Endothelial cell of umbilical vein (primary cell): ENCODE measurements at regions not wholly inside any gene's neighbourhood (a gene's known extent, or its start where the extent isn't known, plus 50 kb on each side); places are given as distances from the start of the nearest gene placed in this dataset.

Source experiments
- BruUV-seq: library from RNA; stranded (reverse); fragments of 400-500 nt; replicated peaks from 2 replicates; lab custom pipeline; 2021; lab: Mats Ljungman, UMichigan
- CTCF ChIA-PET: fragments of 300-600, 350-600 bp; sonication (Branson Sonifier 250); formaldehyde crosslinking; loops from one replicate; lab custom pipeline; 2021; ENCODE audit warnings: antibody characterized with exemption, inconsistent platforms; lab: Charles Lee
- POLR2A ChIA-PET: fragments of 300-600, 350-600 bp; sonication (Branson Sonifier 250); formaldehyde crosslinking; loops from one replicate; lab custom pipeline; 2021; ENCODE audit warnings: antibody characterized with exemption, inconsistent platforms; lab: Charles Lee
- DNase-seq: peaks from one replicate; pipeline ENCODE4 v3.0.0-alpha.2; 2011; ENCODE audit warnings: low read depth, low spot score
- FAIRE-seq: peaks from 2 replicates; lab custom pipeline; 2011; peaks lifted over from hg19 to GRCh38; lab: Jason Lieb, UNC
- H2AFZ ChIP-seq: 2 replicates; pipeline ENCODE4 v1.6.0; 2012; ENCODE audit warnings: low read depth, low read length, control low read depth, inconsistent platforms
- H3K27ac ChIP-seq: 2 replicates; pipeline ENCODE4 v1.5.1; 2011; ENCODE audit warnings: low read depth, mild to moderate bottlenecking, control low read depth, low read length, moderate library complexity; ENCODE audit not compliant: insufficient read depth
- H3K27me3 ChIP-seq, 2 experiments: 2 replicates each; pipeline versions ENCODE4 v1.6.0 to v1.6.1; 2011; ENCODE audit warnings: low read length in 2 of 2, mixed read lengths in 1 of 2; ENCODE audit not compliant: control insufficient read depth in 2 of 2, insufficient read depth in 2 of 2
- H3K36me3 ChIP-seq, 2 experiments: 2 replicates in 1 of 2; 3 replicates in 1 of 2; pipeline ENCODE4 v1.5.1; 2011; ENCODE audit warnings: low read length in 2 of 2, mild to moderate bottlenecking in 1 of 2, moderate library complexity in 1 of 2; ENCODE audit not compliant: control insufficient read depth in 2 of 2, insufficient read depth in 2 of 2; ENCODE audit errors: extremely low read depth in 1 of 2
- H3K4me1 ChIP-seq: 3 replicates; pipeline ENCODE4 v1.5.1; 2011; ENCODE audit warnings: mild to moderate bottlenecking, low read length; ENCODE audit not compliant: control insufficient read depth, insufficient read depth; ENCODE audit errors: extremely low read depth
- H3K4me2 ChIP-seq: 2 replicates; pipeline ENCODE4 v1.6.1; 2011; ENCODE audit warnings: low read length, control low read depth, mixed read lengths; ENCODE audit not compliant: insufficient read depth
- H3K4me3 ChIP-seq, 3 experiments: fragments of 200-600 bp in 1 of 3; sonication (generic), shearing (Covaris generic) in 1 of 3; replicated peaks in 1 of 3; 2 replicates each; pipeline ENCODE4 v1.5.1; 2011 to 2016; ENCODE audit warnings: control low read depth in 3 of 3, low read length in 3 of 3, mild to moderate bottlenecking in 2 of 3, inconsistent platforms in 1 of 3, low read depth in 1 of 3, moderate library complexity in 1 of 3; ENCODE audit not compliant: insufficient read depth in 1 of 3
- H3K79me2 ChIP-seq: 2 replicates; pipeline ENCODE4 v1.6.0; 2012; ENCODE audit warnings: low read length, inconsistent platforms; ENCODE audit not compliant: control insufficient read depth, insufficient read depth
- H3K9ac ChIP-seq: replicated peaks from 2 replicates; pipeline ENCODE3; 2011; ENCODE audit warnings: low read length, control low read depth; ENCODE audit not compliant: insufficient read depth; ENCODE audit errors: extremely low read depth
- H3K9me1 ChIP-seq: replicated peaks from 3 replicates; pipeline ENCODE4 v1.6.0; 2011; ENCODE audit warnings: mild to moderate bottlenecking, low read length; ENCODE audit not compliant: control insufficient read depth, insufficient read depth; ENCODE audit errors: extremely low read depth
- H3K9me3 ChIP-seq: replicated peaks from 2 replicates; pipeline ENCODE4 v1.5.1; 2012; ENCODE audit warnings: low read length, inconsistent platforms; ENCODE audit not compliant: control insufficient read depth, insufficient read depth
- H4K20me1 ChIP-seq: replicated peaks from 2 replicates; pipeline ENCODE3; 2011; ENCODE audit warnings: mild to moderate bottlenecking, low read length; ENCODE audit not compliant: control insufficient read depth, insufficient read depth; ENCODE audit errors: extremely low read depth
- CTCF ChIP-seq, 2 donors: IDR thresholded peaks; 1 replicate in 1 of 2; 2 replicates in 1 of 2; pipeline ENCODE4 v1.5.1; 2011; ENCODE audit warnings: low read length in 2 of 2, mild to moderate bottlenecking in 2 of 2, moderate library complexity in 2 of 2, control low read depth in 1 of 2, inconsistent platforms in 1 of 2, low read depth in 1 of 2; ENCODE audit not compliant: insufficient read depth in 1 of 2; ENCODE audit errors: extremely low read depth in 1 of 2
- EZH2 ChIP-seq: IDR thresholded peaks from 2 replicates; pipeline ENCODE4 v1.6.1; 2012; ENCODE audit warnings: borderline replicate concordance, low read depth, mild to moderate bottlenecking, moderate library complexity, low read length, inconsistent platforms; ENCODE audit not compliant: severe bottlenecking
- FOS ChIP-seq: IDR thresholded peaks from 2 replicates; pipeline ENCODE4 v1.6.1; 2011; ENCODE audit warnings: mild to moderate bottlenecking, low read length, moderate library complexity, borderline replicate concordance; ENCODE audit not compliant: insufficient read depth
- GATA2 ChIP-seq: IDR thresholded peaks from 2 replicates; pipeline ENCODE4 v1.7.0; 2011; ENCODE audit warnings: low read depth, mild to moderate bottlenecking, moderate library complexity, mixed read lengths, low read length; ENCODE audit not compliant: insufficient read length, insufficient read depth
- JUN ChIP-seq: IDR thresholded peaks from 2 replicates; pipeline ENCODE4 v1.6.1; 2011; ENCODE audit warnings: borderline replicate concordance, low read depth; ENCODE audit not compliant: insufficient read length, insufficient read depth
- MYC ChIP-seq: IDR thresholded peaks from one replicate; pipeline ENCODE4 v1.6.1; 2011; ENCODE audit warnings: mild to moderate bottlenecking, low read depth, low read length
- POLR2A ChIP-seq: IDR thresholded peaks from 2 replicates; pipeline ENCODE4 v1.6.1; 2012; ENCODE audit warnings: low read depth, mild to moderate bottlenecking, control low read depth, low read length
- POLR2AphosphoS5 ChIP-seq: IDR thresholded peaks from 2 replicates; pipeline ENCODE4 v1.6.1; 2012; ENCODE audit warnings: low read depth, mild to moderate bottlenecking, control low read depth, low read length, moderate library complexity; ENCODE audit not compliant: insufficient read depth
- dilution Hi-C: fragments of 300-500 bp; cut with MboI; formaldehyde crosslinking; loops from one replicate; pipeline ENCODE4 v1.15.0; 2019; ENCODE audit warnings: low sequenced_read_pairs; ENCODE audit not compliant: extremely low pct_ligation_motif_present
- intact Hi-C: fragments of 100-400 bp; cut with micrococcal nuclease; formaldehyde crosslinking; loops from one replicate; pipeline ENCODE4 v1.10.0; 2022
- TF ChIP-seq, protein P1 (sequence below): IDR thresholded peaks from 2 replicates; pipeline ENCODE4 v1.6.1; 2011; ENCODE audit not compliant: insufficient read depth, insufficient read length

DNA sequence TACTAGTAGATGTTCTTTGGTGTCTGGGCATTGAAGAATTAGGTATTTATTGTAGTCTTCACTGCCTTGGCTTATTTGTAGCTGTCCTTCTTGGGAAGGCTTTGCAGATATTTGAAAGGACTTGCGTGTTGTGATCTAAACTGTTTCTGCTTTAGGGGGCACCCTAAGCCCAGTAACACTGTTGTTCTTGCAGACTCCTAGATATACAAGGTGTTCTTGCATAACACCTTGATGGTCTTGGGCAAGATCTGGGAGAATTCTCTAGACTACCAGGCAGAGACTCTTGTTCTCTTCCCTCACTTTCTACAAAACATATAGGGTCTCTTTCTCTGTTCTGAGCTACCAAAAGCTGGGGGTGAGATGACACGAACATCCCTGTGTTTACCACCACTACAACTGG is 179.1 kb downstream of the FAM170A start:
- TF ChIP-seq POLR2AphosphoS5 (no peak), MYC (no peak), POLR2A (no peak), FOS (no peak), GATA2 (no peak)
- TF ChIP-seq, protein P1, sequence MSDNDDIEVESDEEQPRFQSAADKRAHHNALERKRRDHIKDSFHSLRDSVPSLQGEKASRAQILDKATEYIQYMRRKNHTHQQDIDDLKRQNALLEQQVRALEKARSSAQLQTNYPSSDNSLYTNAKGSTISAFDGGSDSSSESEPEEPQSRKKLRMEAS = no peak
- DNase-seq = no peak
- no peak overlapping the region for H3K27ac ChIP-seq
- peaks cover 4% of the 10 kb centered on the region for H3K9me3 ChIP-seq
- intact Hi-C loops = no loop called here
- H3K36me3 ChIP-seq = no peaks in the 10 kb centered on the region
- H2AFZ ChIP-seq = no peak overlapping the region
- BruUV-seq = no TSS peak
- H3K9me1 ChIP-seq = no peaks in the 10 kb centered on the region
- H3K9ac ChIP-seq = no peak overlapping the region
- CTCF ChIA-PET = no interaction called here
- no peak for FAIRE-seq
- H3K79me2 ChIP-seq = no peaks in the 10 kb centered on the region
- dilution Hi-C loops = no loop called here
- no peaks in the 10 kb centered on the region for H3K4me1 ChIP-seq
- no peak overlapping the region for H3K4me2 ChIP-seq
- no peaks in the 10 kb centered on the region for H3K27me3 ChIP-seq
- H4K20me1 ChIP-seq = no peaks in the 10 kb centered on the region
- POLR2A ChIA-PET = no interaction called here
- H3K4me3 ChIP-seq = no peak overlapping the region

- Histone ChIP-seq H2AFZ (no peak overlapping the region), H4K20me1 (no peaks in the 10 kb centered on the region), H3K9me1 (no peaks in the 10 kb centered on the region), H3K27me3 (no peaks in the 10 kb centered on the region), H3K27ac (no peak overlapping the region), H3K9me3 (peaks cover 4% of the 10 kb centered on the region), H3K4me1 (no peaks in the 10 kb centered on the region), H3K4me2 (no peak overlapping the region), H3K79me2 (no peaks in the 10 kb centered on the region), H3K9ac (no peak overlapping the region), H3K36me3 (no peaks in the 10 kb centered on the region), H3K4me3 (no peak overlapping the region)
- ChIA-PET CTCF (no interaction called here), POLR2A (no interaction called here)
- TF ChIP-seq MYC (no peak), EZH2 (no peak), JUN (no peak), CTCF (IDR thresholded peaks at IDR 0.05; ENCODE audit: extremely low read depth in 1 of 2, insufficient read depth in 1 of 2, low read depth in 1 of 2, low read length in 2 of 2) (no peak), GATA2 (no peak), FOS (no peak), POLR2AphosphoS5 (no peak)
- TF ChIP-seq, protein P1 = no peak
- DNase-seq (no peak), FAIRE-seq (no peak)
- intact Hi-C loops = no loop called here
- no TSS peak for BruUV-seq
- dilution Hi-C loops = no loop called here
These were observed 180.9 kb downstream of the FAM170A start for GRCh38 chr5:119810217-119810616.
